SU-DHL-6 (cell line): ENCODE measurements at regions not wholly inside any gene's neighbourhood (a gene's known extent, or its start where the extent isn't known, plus 50 kb on each side); places are given as distances from the start of the nearest gene placed in this dataset.

ENCODE experiments used
- H2AFZ ChIP-seq: fragments of 200-600 bp; sonication (generic); 2 replicates; pipeline ENCODE4 v1.6.1; 2014; ENCODE audit warnings: low read depth, mild to moderate bottlenecking, moderate library complexity, mixed read lengths, antibody characterized with exemption, low read length; ENCODE audit not compliant: severe bottlenecking
- H3F3A ChIP-seq: fragments of 200-600 bp; shearing (Covaris generic); 2 replicates; pipeline ENCODE4 v1.6.0; 2016; ENCODE audit warnings: antibody characterized with exemption, mild to moderate bottlenecking; ENCODE audit not compliant: insufficient read depth
- H3K27ac ChIP-seq: fragments of 200-600 bp; sonication (generic); 2 replicates; pipeline ENCODE4 v1.5.1; 2016; ENCODE audit warnings: low read depth, mild to moderate bottlenecking, low read length, moderate library complexity, mixed read lengths
- H3K27me3 ChIP-seq: fragments of 200-600 bp; sonication (generic), shearing (Covaris generic); 2 replicates; pipeline ENCODE4 v1.6.0; 2014; ENCODE audit warnings: mild to moderate bottlenecking, low read length
- H3K36me3 ChIP-seq: fragments of 200-600 bp; sonication (generic); 2 replicates; pipeline ENCODE4 v1.6.1; 2014; ENCODE audit warnings: mild to moderate bottlenecking, low read length, mixed read lengths
- H3K4me2 ChIP-seq: fragments of 300-600, 200-600 bp; shearing (Covaris generic), sonication (generic); 2 replicates; pipeline ENCODE4 v1.6.0; 2014; ENCODE audit warnings: low read length, low read depth, mild to moderate bottlenecking; ENCODE audit not compliant: poor library complexity, severe bottlenecking
- H3K4me3 ChIP-seq: fragments of 200-600 bp; sonication (generic); 2 replicates; pipeline ENCODE4 v1.5.1; 2014; ENCODE audit warnings: antibody characterized with exemption, low read length, mild to moderate bottlenecking, mixed read lengths; ENCODE audit not compliant: insufficient read depth, poor library complexity, severe bottlenecking
- H3K79me2 ChIP-seq: fragments of 200-600 bp; sonication (generic); 2 replicates; pipeline ENCODE4 v1.6.1; 2014; ENCODE audit warnings: mild to moderate bottlenecking, low read length, moderate library complexity; ENCODE audit not compliant: insufficient read depth
- H3K9ac ChIP-seq: fragments of 200-600 bp; sonication (generic); 2 replicates; pipeline ENCODE4 v1.7.0; 2014; ENCODE audit warnings: mild to moderate bottlenecking, low read length
- H3K9me2 ChIP-seq: fragments of 200-600 bp; sonication (generic); replicated peaks from 2 replicates; pipeline ENCODE4 v1.6.1; 2014; ENCODE audit warnings: low read length; ENCODE audit not compliant: insufficient read depth
- H3K9me3 ChIP-seq: fragments of 200-600 bp; sonication (generic); 2 replicates; pipeline ENCODE4 v1.6.1; 2014; ENCODE audit warnings: low read length, mixed read lengths; ENCODE audit not compliant: insufficient read depth
- H4K20me1 ChIP-seq: fragments of 200-600 bp; sonication (generic); 2 replicates; pipeline ENCODE4 v1.6.1; 2014; ENCODE audit warnings: low read depth, mild to moderate bottlenecking, antibody characterized with exemption, low read length, moderate library complexity, mixed read lengths
- EZH2phosphoT487 ChIP-seq: fragments of 200-600 bp; sonication (generic), shearing (Covaris generic); conservative IDR thresholded peaks from 2 replicates; pipeline ENCODE4 v1.6.1; 2018; ENCODE audit warnings: mild to moderate bottlenecking, antibody characterized with exemption, low read length, moderate library complexity, mixed read lengths
- TF ChIP-seq, protein P1 (sequence below): fragments of 200-600 bp; sonication (generic); IDR thresholded peaks from one replicate; pipeline ENCODE4 v1.5.1; 2017; ENCODE audit warnings: antibody characterized with exemption, mild to moderate bottlenecking, low read length, moderate library complexity; ENCODE audit not compliant: insufficient read depth, poor library complexity, severe bottlenecking

DNA sequence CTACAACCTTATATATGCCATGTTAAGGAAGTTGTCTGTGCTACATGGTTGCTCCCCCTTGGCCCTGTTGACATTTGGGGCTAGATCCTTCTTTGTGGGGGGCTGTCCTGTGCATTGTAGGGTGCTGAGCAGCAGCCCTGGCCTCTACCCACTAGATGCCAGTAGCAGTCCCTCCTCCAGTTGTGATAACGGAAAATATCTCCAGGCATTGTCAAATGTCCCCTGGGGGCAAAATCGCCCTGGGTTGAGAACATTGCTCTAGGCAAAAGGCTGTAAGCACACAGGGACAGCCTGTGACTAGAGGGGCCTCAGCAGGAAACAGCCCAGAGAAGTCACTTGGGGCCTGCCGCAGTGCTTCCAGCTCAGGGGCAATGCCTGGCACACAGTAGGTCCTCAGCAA lies 1100.3 kb downstream of the BCL11B start:
- H3K36me3 ChIP-seq, result no peaks in the 10 kb centered on the region
- H3K9me3 ChIP-seq, result no peaks in the 10 kb centered on the region
- H4K20me1 ChIP-seq, result no peaks in the 10 kb centered on the region
- no peak overlapping the region for H2AFZ ChIP-seq
- no peak for TF ChIP-seq EZH2phosphoT487
- TF ChIP-seq, protein P1, sequence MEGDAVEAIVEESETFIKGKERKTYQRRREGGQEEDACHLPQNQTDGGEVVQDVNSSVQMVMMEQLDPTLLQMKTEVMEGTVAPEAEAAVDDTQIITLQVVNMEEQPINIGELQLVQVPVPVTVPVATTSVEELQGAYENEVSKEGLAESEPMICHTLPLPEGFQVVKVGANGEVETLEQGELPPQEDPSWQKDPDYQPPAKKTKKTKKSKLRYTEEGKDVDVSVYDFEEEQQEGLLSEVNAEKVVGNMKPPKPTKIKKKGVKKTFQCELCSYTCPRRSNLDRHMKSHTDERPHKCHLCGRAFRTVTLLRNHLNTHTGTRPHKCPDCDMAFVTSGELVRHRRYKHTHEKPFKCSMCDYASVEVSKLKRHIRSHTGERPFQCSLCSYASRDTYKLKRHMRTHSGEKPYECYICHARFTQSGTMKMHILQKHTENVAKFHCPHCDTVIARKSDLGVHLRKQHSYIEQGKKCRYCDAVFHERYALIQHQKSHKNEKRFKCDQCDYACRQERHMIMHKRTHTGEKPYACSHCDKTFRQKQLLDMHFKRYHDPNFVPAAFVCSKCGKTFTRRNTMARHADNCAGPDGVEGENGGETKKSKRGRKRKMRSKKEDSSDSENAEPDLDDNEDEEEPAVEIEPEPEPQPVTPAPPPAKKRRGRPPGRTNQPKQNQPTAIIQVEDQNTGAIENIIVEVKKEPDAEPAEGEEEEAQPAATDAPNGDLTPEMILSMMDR, result no peak
- no peak overlapping the region for H3K9ac ChIP-seq
- H3K4me3 ChIP-seq, result no peak overlapping the region
- no peaks in the 10 kb centered on the region for H3K79me2 ChIP-seq
- no peaks in the 10 kb centered on the region for H3K27me3 ChIP-seq
- no peak overlapping the region for H3K4me2 ChIP-seq
- H3K27ac ChIP-seq, result no peak overlapping the region
- no peaks in the 10 kb centered on the region for H3F3A ChIP-seq
- no peaks in the 10 kb centered on the region for H3K9me2 ChIP-seq

DNA sequence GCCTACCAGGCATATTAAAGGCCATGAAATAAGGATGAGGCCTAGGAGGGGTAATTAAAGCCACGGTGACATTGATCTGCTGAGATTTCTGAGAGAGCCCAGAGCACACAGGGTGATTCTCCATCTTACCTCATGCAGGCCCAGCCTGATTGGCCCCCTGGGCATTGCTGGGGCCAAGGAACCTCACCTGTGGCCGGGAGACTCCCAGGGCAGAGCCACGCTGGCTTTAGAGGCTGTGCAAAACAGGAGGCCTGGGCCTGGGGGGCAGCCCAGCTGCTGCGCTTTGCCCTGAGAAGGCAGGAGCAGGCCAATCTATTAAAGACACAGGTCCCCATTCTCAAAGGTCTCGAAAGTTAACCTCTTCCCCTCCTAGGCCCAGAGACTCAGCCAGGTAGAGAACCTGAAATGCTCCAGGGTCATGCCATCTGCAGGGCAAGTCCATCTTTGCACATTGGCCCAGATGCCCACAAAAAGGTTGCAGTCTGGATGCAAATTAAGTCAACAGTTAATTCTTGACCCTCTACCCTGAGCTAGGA lies 1099.7 kb downstream of the BCL11B start:
- no peaks in the 10 kb centered on the region for H3K9me2 ChIP-seq
- H3K27ac ChIP-seq, result no peak overlapping the region
- H3K4me2 ChIP-seq, result no peak overlapping the region
- H3K79me2 ChIP-seq, result no peaks in the 10 kb centered on the region
- no peak overlapping the region for H3K9ac ChIP-seq
- no peaks in the 10 kb centered on the region for H3K9me3 ChIP-seq
- H3K27me3 ChIP-seq, result no peaks in the 10 kb centered on the region
- H4K20me1 ChIP-seq, result no peaks in the 10 kb centered on the region
- TF ChIP-seq, protein P1, result no peak
- no peak for TF ChIP-seq EZH2phosphoT487
- H3F3A ChIP-seq, result no peaks in the 10 kb centered on the region
- no peaks in the 10 kb centered on the region for H3K36me3 ChIP-seq
- no peak overlapping the region for H2AFZ ChIP-seq
- H3K4me3 ChIP-seq, result no peak overlapping the region

- Histone ChIP-seq H4K20me1 (no peaks in the 10 kb centered on the region), H3K79me2 (no peaks in the 10 kb centered on the region), H3K27ac (no peak overlapping the region), H3F3A (no peaks in the 10 kb centered on the region), H3K27me3 (no peaks in the 10 kb centered on the region), H2AFZ (no peak overlapping the region), H3K9me2 (no peaks in the 10 kb centered on the region), H3K4me3 (no peak overlapping the region), H3K36me3 (no peaks in the 10 kb centered on the region), H3K9ac (no peak overlapping the region), H3K4me2 (no peak overlapping the region), H3K9me3 (no peaks in the 10 kb centered on the region)
- TF ChIP-seq, protein P1, result no peak
- no peak for TF ChIP-seq EZH2phosphoT487
Observed at GRCh38 chr14:98173305-98173704, 1098.7 kb downstream of the BCL11B start.
